ENCODE measurements at regions not wholly inside any gene's neighbourhood (a gene's known extent, or its start where the extent isn't known, plus 50 kb on each side); places are given as distances from the start of the nearest gene placed in this dataset.

DNA sequence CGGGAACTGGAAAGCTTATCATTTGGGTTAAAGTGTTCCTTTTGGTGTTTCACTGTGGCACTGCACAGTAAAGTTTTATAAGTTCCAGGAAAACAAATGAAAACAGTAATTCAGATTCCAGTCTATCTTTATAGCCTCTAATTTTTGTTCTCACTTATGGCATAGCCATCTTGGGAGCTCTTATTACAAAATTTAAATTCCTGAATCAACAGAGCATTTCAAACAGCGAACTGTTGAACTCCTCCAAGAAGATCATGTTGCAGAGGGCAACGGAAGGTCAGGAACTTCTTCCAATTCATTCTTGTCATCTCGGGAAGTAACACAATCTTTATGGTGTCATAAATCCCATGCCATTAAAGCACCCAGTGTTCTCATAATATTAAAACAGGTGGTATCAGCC, 229.1 kb downstream of the KCNC2 start:
- no peak for TF ChIP-seq POLR2AphosphoS5 (IDR thresholded peaks at IDR 0.05; ENCODE audit: low read depth, low read length)
- TF ChIP-seq TAF1 (IDR thresholded peaks at IDR 0.05; ENCODE audit: low read depth, low read length): no peak
- TF ChIP-seq POLR2A (IDR thresholded peaks at IDR 0.05; ENCODE audit: low read depth, low read length): no peak
- no peak for TF ChIP-seq POU2F2 (IDR thresholded peaks at IDR 0.05; ENCODE audit: low read depth, low read length)
- no peak for TF ChIP-seq SPI1 (IDR thresholded peaks at IDR 0.05; ENCODE audit: low read depth, low read length)
